ENCODE measurements at regions not wholly inside any gene's neighbourhood (a gene's known extent, or its start where the extent isn't known, plus 50 kb on each side); places are given as distances from the start of the nearest gene placed in this dataset.
A peak's percentile ranks its signal among the peaks of the same experiment; 100 is the strongest.

DNA sequence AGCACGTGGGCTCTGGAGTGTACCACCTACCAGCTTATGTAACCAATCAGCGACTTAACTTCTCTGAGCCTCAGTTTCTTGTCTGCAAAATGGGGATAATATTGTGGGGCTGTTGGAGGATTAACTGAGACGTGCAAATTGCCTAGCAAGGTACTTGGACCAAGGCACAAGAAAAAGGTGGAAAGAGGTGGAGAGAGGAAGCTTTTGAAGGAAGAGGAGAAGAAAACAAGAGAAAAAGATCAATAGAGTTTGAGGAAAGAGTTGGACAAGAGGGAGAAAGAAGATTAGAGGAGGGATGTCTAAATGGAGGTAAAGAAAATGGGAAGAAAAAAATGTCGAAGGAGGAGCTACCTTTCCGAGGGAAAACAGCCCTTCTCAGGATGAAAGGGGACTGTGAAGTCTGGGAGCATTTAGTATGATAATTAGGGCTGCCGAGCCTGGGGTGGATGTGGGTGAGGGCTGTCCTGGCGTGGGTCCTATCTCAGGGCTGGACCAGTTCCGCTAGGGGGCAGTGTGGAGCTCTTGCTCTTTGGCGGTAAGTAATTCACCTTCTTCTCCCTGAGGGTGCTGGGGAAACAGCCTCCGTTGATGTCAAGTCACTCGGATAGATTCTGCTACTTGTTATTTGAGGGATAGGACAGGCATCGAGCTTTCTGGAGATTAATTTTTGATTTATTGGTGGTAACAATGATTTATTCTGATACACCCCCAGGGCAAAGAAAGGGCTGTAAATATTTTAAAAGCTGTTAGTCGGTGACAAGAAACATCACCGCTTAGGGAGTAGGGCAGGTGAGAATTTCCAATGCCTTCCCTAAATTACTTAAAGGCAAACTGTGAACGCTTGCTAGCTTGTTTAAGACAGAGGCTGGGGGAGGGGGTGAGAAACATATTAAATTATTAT lies 79.0 kb upstream of the NFASC start:
- TF ChIP-seq CTCF (IDR thresholded peaks at IDR 0.05) (peak in 2 of 3 donors; percentile 19 to 25), POLR2A (IDR thresholded peaks at IDR 0.05) (no peak)

Measured in ovary (tissue), 3 donors.